Ishikawa (cell line): ENCODE measurements at regions not wholly inside any gene's neighbourhood (a gene's known extent, or its start where the extent isn't known, plus 50 kb on each side); places are given as distances from the start of the nearest gene placed in this dataset.

Source experiments
- CEBPB ChIP-seq: IDR thresholded peaks from 2 replicates; pipeline ENCODE4 v1.6.1; 2012
- CREB1 ChIP-seq: IDR thresholded peaks from 2 replicates; pipeline ENCODE4 v1.6.1; 2012; ENCODE audit warnings: low read depth
- EGR1 ChIP-seq: IDR thresholded peaks from 2 replicates; pipeline ENCODE4 v1.6.1; 2012
- EP300 ChIP-seq: IDR thresholded peaks from 2 replicates; pipeline ENCODE4 v1.6.1; 2012; ENCODE audit warnings: borderline replicate concordance
- FOXM1 ChIP-seq: IDR thresholded peaks from 2 replicates; pipeline ENCODE4 v1.6.1; 2012; ENCODE audit warnings: low read depth, borderline replicate concordance
- MAX ChIP-seq: IDR thresholded peaks from 2 replicates; pipeline ENCODE4 v1.6.1; 2012
- NFIC ChIP-seq: IDR thresholded peaks from 2 replicates; pipeline ENCODE4 v1.6.1; 2012
- RAD21 ChIP-seq: IDR thresholded peaks from 2 replicates; pipeline ENCODE4 v1.6.1; 2012; ENCODE audit warnings: low read depth
- TAF1 ChIP-seq: IDR thresholded peaks from 2 replicates; pipeline ENCODE4 v1.6.1; 2012; ENCODE audit warnings: low read depth, mild to moderate bottlenecking
- TCF12 ChIP-seq: IDR thresholded peaks from 2 replicates; pipeline ENCODE4 v1.6.1; 2012; ENCODE audit warnings: low read depth
- TEAD4 ChIP-seq: IDR thresholded peaks from 2 replicates; pipeline ENCODE4 v1.6.1; 2012
- USF1 ChIP-seq: IDR thresholded peaks from 2 replicates; pipeline ENCODE4 v1.6.1; 2012
- YY1 ChIP-seq: IDR thresholded peaks from 2 replicates; pipeline ENCODE4 v1.6.1; 2012; ENCODE audit warnings: low read depth
- ZBTB7A ChIP-seq: IDR thresholded peaks from 2 replicates; pipeline ENCODE4 v1.6.1; 2012; ENCODE audit warnings: low read depth
- TF ChIP-seq, protein P1 (sequence below): IDR thresholded peaks from 2 replicates; pipeline ENCODE4 v1.6.1; 2012; ENCODE audit warnings: low read depth, mild to moderate bottlenecking

GRCh38 chr10:29698773-29699490 lies 64.2 kb upstream of the SVIL start:
- TF ChIP-seq CREB1 = no peak
- no peak for TF ChIP-seq MAX
- no peak for TF ChIP-seq EP300
- TF ChIP-seq EGR1 = no peak
- TF ChIP-seq FOXM1 = no peak
- no peak for TF ChIP-seq TEAD4
- TF ChIP-seq CEBPB = no peak
- TF ChIP-seq NFIC = no peak
- TF ChIP-seq, protein P1, sequence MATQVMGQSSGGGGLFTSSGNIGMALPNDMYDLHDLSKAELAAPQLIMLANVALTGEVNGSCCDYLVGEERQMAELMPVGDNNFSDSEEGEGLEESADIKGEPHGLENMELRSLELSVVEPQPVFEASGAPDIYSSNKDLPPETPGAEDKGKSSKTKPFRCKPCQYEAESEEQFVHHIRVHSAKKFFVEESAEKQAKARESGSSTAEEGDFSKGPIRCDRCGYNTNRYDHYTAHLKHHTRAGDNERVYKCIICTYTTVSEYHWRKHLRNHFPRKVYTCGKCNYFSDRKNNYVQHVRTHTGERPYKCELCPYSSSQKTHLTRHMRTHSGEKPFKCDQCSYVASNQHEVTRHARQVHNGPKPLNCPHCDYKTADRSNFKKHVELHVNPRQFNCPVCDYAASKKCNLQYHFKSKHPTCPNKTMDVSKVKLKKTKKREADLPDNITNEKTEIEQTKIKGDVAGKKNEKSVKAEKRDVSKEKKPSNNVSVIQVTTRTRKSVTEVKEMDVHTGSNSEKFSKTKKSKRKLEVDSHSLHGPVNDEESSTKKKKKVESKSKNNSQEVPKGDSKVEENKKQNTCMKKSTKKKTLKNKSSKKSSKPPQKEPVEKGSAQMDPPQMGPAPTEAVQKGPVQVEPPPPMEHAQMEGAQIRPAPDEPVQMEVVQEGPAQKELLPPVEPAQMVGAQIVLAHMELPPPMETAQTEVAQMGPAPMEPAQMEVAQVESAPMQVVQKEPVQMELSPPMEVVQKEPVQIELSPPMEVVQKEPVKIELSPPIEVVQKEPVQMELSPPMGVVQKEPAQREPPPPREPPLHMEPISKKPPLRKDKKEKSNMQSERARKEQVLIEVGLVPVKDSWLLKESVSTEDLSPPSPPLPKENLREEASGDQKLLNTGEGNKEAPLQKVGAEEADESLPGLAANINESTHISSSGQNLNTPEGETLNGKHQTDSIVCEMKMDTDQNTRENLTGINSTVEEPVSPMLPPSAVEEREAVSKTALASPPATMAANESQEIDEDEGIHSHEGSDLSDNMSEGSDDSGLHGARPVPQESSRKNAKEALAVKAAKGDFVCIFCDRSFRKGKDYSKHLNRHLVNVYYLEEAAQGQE = no peak
- TF ChIP-seq YY1 = no peak
- no peak for TF ChIP-seq RAD21
- no peak for TF ChIP-seq USF1
- no peak for TF ChIP-seq ZBTB7A
- no peak for TF ChIP-seq TAF1
- TF ChIP-seq TCF12 = no peak

DNA sequence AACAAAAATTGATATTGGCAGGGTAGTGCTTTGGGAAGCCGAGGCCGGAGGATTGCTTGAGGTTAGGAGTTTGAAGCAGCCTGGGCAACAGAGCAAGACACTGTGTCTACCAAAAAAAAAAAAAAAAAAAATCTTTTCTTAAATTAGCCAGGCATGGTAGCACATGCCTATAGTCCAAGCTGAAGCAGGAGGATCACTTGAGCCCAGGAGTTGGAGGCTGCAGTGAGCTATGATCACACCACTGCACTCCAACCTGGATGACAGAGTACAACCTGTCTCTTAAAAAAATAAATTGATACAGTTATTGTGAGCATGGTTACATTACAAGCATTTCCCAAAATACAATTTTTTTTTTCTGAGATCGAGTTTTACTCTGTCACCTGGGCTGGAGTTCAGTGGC lies 59.4 kb upstream of the SVIL start:
- TF ChIP-seq TEAD4 (no peak), YY1 (no peak), NFIC (no peak), CREB1 (no peak), TAF1 (no peak), USF1 (no peak), RAD21 (no peak), EGR1 (no peak), EP300 (no peak), FOXM1 (no peak), TCF12 (no peak), ZBTB7A (no peak), MAX (no peak)
- TF ChIP-seq, protein P1 = no peak

DNA sequence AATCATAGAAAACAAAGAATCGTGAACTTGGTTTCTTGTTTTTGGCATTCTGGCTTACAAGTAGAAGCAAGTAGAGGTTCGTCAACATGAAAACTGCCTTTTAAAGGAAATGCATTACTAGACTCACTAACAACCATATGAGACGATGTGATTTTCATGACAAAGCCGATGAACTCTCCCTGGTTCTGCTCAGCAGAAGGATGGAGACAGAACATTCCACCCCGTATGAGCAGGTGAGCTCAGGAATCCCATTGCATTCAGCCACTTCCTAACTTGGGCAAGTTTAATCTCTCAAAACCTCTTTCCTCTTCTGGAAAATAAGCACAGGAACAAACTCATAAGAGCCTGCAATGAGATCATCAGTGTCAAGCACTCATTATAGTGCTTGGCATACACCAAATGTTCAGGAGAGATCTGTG lies 57.4 kb upstream of the SVIL start:
- TF ChIP-seq CEBPB = no peak
- no peak for TF ChIP-seq MAX
- TF ChIP-seq TEAD4 = no peak
- TF ChIP-seq USF1 = no peak
- TF ChIP-seq TCF12 = no peak
- no peak for TF ChIP-seq FOXM1
- TF ChIP-seq ZBTB7A = no peak
- TF ChIP-seq EP300 = no peak; the same call in 1 of the 2 replicates
- TF ChIP-seq CREB1 = no peak
- no peak for TF ChIP-seq NFIC
- TF ChIP-seq, protein P1 = no peak
